HEK293 (cell line): ENCODE measurements at regions not wholly inside any gene's neighbourhood (a gene's known extent, or its start where the extent isn't known, plus 50 kb on each side); places are given as distances from the start of the nearest gene placed in this dataset.

Source experiments
- CTCF ChIA-PET: fragments of 350-600 bp; formaldehyde crosslinking; extraction: SDS; loops from one replicate; lab custom pipeline; 2021; ENCODE audit warnings: antibody characterized with exemption; lab: Yijun Ruan, JAX
- POLR2A ChIA-PET: fragments of 300-600 bp; formaldehyde crosslinking; extraction: SDS; loops from one replicate; lab custom pipeline; 2020; ENCODE audit warnings: antibody characterized with exemption, inconsistent platforms; lab: Yijun Ruan, JAX
- H3K27ac ChIP-seq: fragments of 200-500 bp; sonication (Bioruptor generic); 2 replicates; pipeline ENCODE4 v1.5.1; 2014; ENCODE audit warnings: low read depth, low read length, control low read depth, inconsistent platforms; ENCODE audit errors: extremely low read depth
- H3K36me3 ChIP-seq, 2 experiments: fragments of 200-500 bp in 1 of 2; sonication (Bioruptor generic) in 1 of 2; 1 replicate in 1 of 2; 2 replicates in 1 of 2; pipeline ENCODE4 v1.5.1; 2014 to 2017; ENCODE audit warnings: inconsistent platforms in 2 of 2, low read length in 2 of 2; ENCODE audit not compliant: control insufficient read depth in 2 of 2, insufficient read depth in 1 of 2
- H3K4me1 ChIP-seq: fragments of 200-500 bp; sonication (Bioruptor generic); 2 replicates; pipeline ENCODE4 v1.5.1; 2014; ENCODE audit warnings: mild to moderate bottlenecking, low read length, inconsistent platforms; ENCODE audit not compliant: control insufficient read depth, insufficient read depth
- H3K4me3 ChIP-seq: 2 replicates; pipeline ENCODE4 v1.5.1; 2011; ENCODE audit warnings: low read depth, mild to moderate bottlenecking, control low read depth, low read length, moderate library complexity
- H3K9me3 ChIP-seq: fragments of 200-500 bp; sonication (Bioruptor generic); 2 replicates; pipeline ENCODE4 v1.5.1; 2014; ENCODE audit warnings: low read depth, low read length, inconsistent platforms; ENCODE audit not compliant: control insufficient read depth, insufficient read depth
- ELK4 ChIP-seq: IDR thresholded peaks from 2 replicates; pipeline ENCODE4 v1.6.1; 2011; ENCODE audit warnings: mild to moderate bottlenecking, low read depth, low read length, borderline replicate concordance
- KLF16 ChIP-seq: fragments of 450-650 bp; formaldehyde crosslinking; IDR thresholded peaks from 2 replicates; pipeline ENCODE4 v1.5.1; 2017; ENCODE audit warnings: missing biosample characterization, missing genetic modification characterization
- KLF7 ChIP-seq: fragments of 450-650 bp; formaldehyde crosslinking; IDR thresholded peaks from 2 replicates; pipeline ENCODE4 v1.5.1; 2016; ENCODE audit warnings: missing biosample characterization, missing genetic modification characterization, borderline replicate concordance
- KLF9 ChIP-seq: fragments of 450-650 bp; formaldehyde crosslinking; IDR thresholded peaks from 2 replicates; pipeline ENCODE4 v1.5.1; 2016; ENCODE audit warnings: missing biosample characterization, missing genetic modification characterization, low read depth
- MZF1 ChIP-seq: fragments of 450-650 bp; formaldehyde crosslinking; IDR thresholded peaks from 2 replicates; pipeline ENCODE4 v1.5.1; 2017; ENCODE audit warnings: missing biosample characterization, missing genetic modification characterization, borderline replicate concordance
- PBX3 ChIP-seq: sonication (generic); formaldehyde crosslinking; IDR thresholded peaks from 2 replicates; pipeline ENCODE4 v1.8.1; 2022; ENCODE audit warnings: mild to moderate bottlenecking, moderate library complexity, missing genetic modification reagents
- SP7 ChIP-seq: fragments of 450-650 bp; formaldehyde crosslinking; IDR thresholded peaks from 2 replicates; pipeline ENCODE4 v1.5.1; 2016; ENCODE audit warnings: missing biosample characterization, missing genetic modification characterization
- TRIM28 ChIP-seq: IDR thresholded peaks from 2 replicates; pipeline ENCODE4 v1.6.1; 2011; ENCODE audit warnings: low read length, control low read depth, borderline replicate concordance
- ZBTB1 ChIP-seq: fragments of 450-650 bp; formaldehyde crosslinking; IDR thresholded peaks from 2 replicates; pipeline ENCODE4 v1.5.1; 2016; ENCODE audit warnings: missing biosample characterization, missing genetic modification characterization
- ZBTB44 ChIP-seq: fragments of 450-650 bp; IDR thresholded peaks from 2 replicates; pipeline ENCODE4 v1.5.1; 2018; ENCODE audit warnings: missing biosample characterization, mild to moderate bottlenecking, missing genetic modification characterization
- ZFP37 ChIP-seq: fragments of 450-650 bp; formaldehyde crosslinking; IDR thresholded peaks from 2 replicates; pipeline ENCODE4 v1.5.1; 2016; ENCODE audit warnings: missing biosample characterization, missing genetic modification characterization
- ZIC2 ChIP-seq: fragments of 450-650 bp; formaldehyde crosslinking; IDR thresholded peaks from 2 replicates; pipeline ENCODE4 v1.5.1; 2016; ENCODE audit warnings: missing biosample characterization, missing genetic modification characterization
- ZNF16 ChIP-seq: fragments of 450-650 bp; formaldehyde crosslinking; IDR thresholded peaks from 2 replicates; pipeline ENCODE4 v1.5.1; 2016; ENCODE audit warnings: low read depth, missing biosample characterization, missing genetic modification characterization
- ZNF274 ChIP-seq, 2 experiments: fragments of 200-500 bp in 1 of 2; fragments of 450-650 bp in 1 of 2; sonication (Bioruptor generic) in 1 of 2; formaldehyde crosslinking in 1 of 2; IDR thresholded peaks; 2 replicates each; pipeline versions ENCODE4 v1.5.1 to v1.6.1; 2014 to 2016; ENCODE audit warnings: borderline replicate concordance in 1 of 2, inconsistent platforms in 1 of 2, low read length in 1 of 2, missing biosample characterization in 1 of 2, missing genetic modification characterization in 1 of 2
- ZNF350 ChIP-seq: fragments of 450-650 bp; formaldehyde crosslinking; IDR thresholded peaks from 2 replicates; pipeline ENCODE4 v1.5.0; 2017; ENCODE audit warnings: missing biosample characterization, mild to moderate bottlenecking, missing genetic modification characterization
- ZNF48 ChIP-seq: fragments of 450-650 bp; formaldehyde crosslinking; IDR thresholded peaks from 2 replicates; pipeline ENCODE4 v1.5.1; 2016; ENCODE audit warnings: missing biosample characterization, missing genetic modification characterization
- ZNF561 ChIP-seq: fragments of 450-650 bp; IDR thresholded peaks from 2 replicates; pipeline ENCODE4 v1.5.1; 2018; ENCODE audit warnings: missing biosample characterization, missing genetic modification characterization, borderline replicate concordance
- ZNF610 ChIP-seq: fragments of 450-650 bp; formaldehyde crosslinking; IDR thresholded peaks from 2 replicates; pipeline ENCODE4 v1.5.1; 2016; ENCODE audit warnings: missing biosample characterization, missing genetic modification characterization, borderline replicate concordance
- ZNF621 ChIP-seq: fragments of 450-650 bp; formaldehyde crosslinking; IDR thresholded peaks from 2 replicates; pipeline ENCODE4 v1.5.1; 2017; ENCODE audit warnings: missing biosample characterization, missing genetic modification characterization
- ZNF629 ChIP-seq: fragments of 450-650 bp; formaldehyde crosslinking; IDR thresholded peaks from 2 replicates; pipeline ENCODE4 v1.5.1; 2017; ENCODE audit warnings: missing biosample characterization, missing genetic modification characterization
- ZNF658 ChIP-seq: fragments of 450-650 bp; formaldehyde crosslinking; IDR thresholded peaks from 2 replicates; pipeline ENCODE4; 2016; ENCODE audit warnings: missing biosample characterization, missing genetic modification characterization
- ZNF843 ChIP-seq: fragments of 450-650 bp; formaldehyde crosslinking; IDR thresholded peaks from 2 replicates; pipeline ENCODE4 v1.5.1; 2016; ENCODE audit warnings: missing biosample characterization, missing genetic modification characterization

GRCh38 chr11:92909214-92909613 lies 60.2 kb upstream of the MTNR1B start:
- ChIA-PET CTCF (interaction anchor here (0.7 kb wide), 1 partner anchor 23 kb away, joined by 3 read pairs; no protein-coding TSS in a partner anchor), POLR2A (no interaction called here)
- Histone ChIP-seq H3K36me3 (no peaks in the 10 kb centered on the region), H3K4me3 (no peak overlapping the region), H3K9me3 (no peaks in the 10 kb centered on the region), H3K27ac (no peak overlapping the region)
- TF ChIP-seq ZNF16 (tag by site-specific recombination) (no peak), ZNF629 (no peak)
- TF ChIP-seq, all 188 proteins: peak for 0
- no peaks in the 10 kb centered on the region for H3K4me1 ChIP-seq

GRCh38 chr11:92911478-92911877 lies 58.0 kb upstream of the MTNR1B start:
- Histone ChIP-seq H3K27ac (no peak overlapping the region), H3K4me3 (no peak overlapping the region), H3K36me3 (no peaks in the 10 kb centered on the region), H3K9me3 (no peaks in the 10 kb centered on the region), H3K4me1 (no peaks in the 10 kb centered on the region)
- ChIA-PET CTCF (no interaction called here), POLR2A (no interaction called here)
- TF ChIP-seq ZNF658 (no peak), ZFP37 (tag by site-specific recombination) (no peak), KLF16 (tag by site-specific recombination) (no peak), ZNF843 (tag by site-specific recombination) (no peak), ZBTB1 (no peak), ZNF561 (tag by site-specific recombination) (no peak), ZNF350 (tag by site-specific recombination) (no peak), ZNF274 (IDR thresholded peaks at IDR 0.05; ENCODE audit: low read length) (no peak), ZNF274 (tag by site-specific recombination; IDR thresholded peaks at IDR 0.05; ENCODE audit: borderline replicate concordance) (no peak), ZNF610 (tag by site-specific recombination) (no peak), ZBTB44 (tag by site-specific recombination) (no peak)

GRCh38 chr11:92915551-92915950 lies 53.9 kb upstream of the MTNR1B start:
- Histone ChIP-seq H3K4me1 (no peaks in the 10 kb centered on the region), H3K36me3 (no peaks in the 10 kb centered on the region), H3K27ac (no peak overlapping the region), H3K4me3 (no peak overlapping the region), H3K9me3 (no peaks in the 10 kb centered on the region)
- TF ChIP-seq MZF1 (tag by site-specific recombination) = no peak
- TF ChIP-seq TRIM28 = no peak
- no peak for TF ChIP-seq ELK4
- TF ChIP-seq ZIC2 (tag by site-specific recombination) = no peak
- TF ChIP-seq SP7 (tag by site-specific recombination) = no peak
- TF ChIP-seq ZNF621 (tag by site-specific recombination) = no peak
- TF ChIP-seq ZNF16 (tag by site-specific recombination) = no peak
- TF ChIP-seq PBX3 (CRISPR knock-in tag) = no peak
- TF ChIP-seq KLF7 = no peak
- TF ChIP-seq KLF9 = no peak
- no peak for TF ChIP-seq ZNF48
- CTCF ChIA-PET = no interaction called here
- POLR2A ChIA-PET = no interaction called here
